ENCODE measurements at regions not wholly inside any gene's neighbourhood (a gene's known extent, or its start where the extent isn't known, plus 50 kb on each side); places are given as distances from the start of the nearest gene placed in this dataset.
A peak's percentile ranks its signal among the peaks of the same experiment; 100 is the strongest.
"Not testable (repeated sequence)": the region's sequence is repeated elsewhere in the genome, so short reads cannot be mapped to it uniquely, and the experiment has no call there.

GRCh38 chr17:68762911-68763310 lies 161.7 kb upstream of the FAM20A start:
- Histone ChIP-seq H3K4me1 (peaks cover 8% of the 10 kb centered on the region), H3K27me3 (no peaks in the 10 kb centered on the region), H3K9me3 (no peaks in the 10 kb centered on the region), H3K4me3 (no peak overlapping the region), H3K27ac (no peak overlapping the region), H3K36me3 (ENCODE audit: low read depth, missing control alignments) (no peaks in the 10 kb centered on the region)
- no peak for DNase-seq
- intact Hi-C loops (cut with DNase I; ENCODE audit: low total_unique reads) = no loop called here
- no peak for TF ChIP-seq POLR2A (IDR thresholded peaks at IDR 0.05)
- no peak for TF ChIP-seq CTCF (IDR thresholded peaks at IDR 0.05)
- 94 to 97% methylated on average over 2 of the region's 2 CpGs for WGBS, 2 donors

DNA sequence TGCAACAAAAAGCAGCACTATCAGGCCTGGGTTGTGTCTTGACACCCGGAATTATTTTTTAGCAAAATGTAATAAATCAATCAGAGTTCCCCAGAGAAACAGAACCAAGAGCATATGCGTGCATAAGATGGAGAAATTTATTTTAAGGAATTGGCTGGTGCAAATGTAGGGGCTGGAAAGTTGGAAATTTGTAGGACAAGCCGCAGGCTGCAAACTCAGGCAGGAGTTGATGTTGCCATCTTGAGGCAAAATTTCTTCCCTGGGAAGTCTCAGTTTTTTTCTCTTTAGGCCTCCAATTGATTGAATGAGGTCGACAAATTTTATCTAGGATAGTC lies 158.9 kb upstream of the FAM20A start:
- intact Hi-C loops (cut with DNase I; ENCODE audit: low total_unique reads) = no loop called here
- TF ChIP-seq POLR2A (IDR thresholded peaks at IDR 0.05) (no peak), CTCF (IDR thresholded peaks at IDR 0.05) (no peak)
- no peak overlapping the region for H3K27ac ChIP-seq
- 35 to 43% methylated on average over 4 of the region's 4 CpGs for WGBS, 2 donors
- H3K27me3 ChIP-seq = no peaks in the 10 kb centered on the region
- H3K36me3 ChIP-seq (ENCODE audit: low read depth, missing control alignments) = no peaks in the 10 kb centered on the region
- H3K4me3 ChIP-seq = no peak overlapping the region
- peaks cover 8% of the 10 kb centered on the region for H3K4me1 ChIP-seq
- no peaks in the 10 kb centered on the region for H3K9me3 ChIP-seq
- no peak for DNase-seq

GRCh38 chr17:68759343-68760140 lies 158.4 kb upstream of the FAM20A start:
- DNase-seq = peak; percentile 96

GRCh38 chr17:68759002-68759342 lies 157.8 kb upstream of the FAM20A start:
- H3K36me3 ChIP-seq (ENCODE audit: low read depth, missing control alignments) = no peaks in the 10 kb centered on the region
- peaks cover 8% of the 10 kb centered on the region for H3K4me1 ChIP-seq
- peak overlapping the region; percentile 34 to 44 for H3K27ac ChIP-seq
- no peak for DNase-seq
- H3K27me3 ChIP-seq = no peaks in the 10 kb centered on the region
- H3K4me3 ChIP-seq = no peak overlapping the region
- H3K9me3 ChIP-seq = no peaks in the 10 kb centered on the region
- TF ChIP-seq CTCF (IDR thresholded peaks at IDR 0.05) = no peak
- no peak for TF ChIP-seq POLR2A (IDR thresholded peaks at IDR 0.05)
- 56 to 57% methylated on average over 6 of the region's 6 CpGs for whole genome bisulfite sequencing, 2 donors
- intact Hi-C loops (cut with DNase I; ENCODE audit: low total_unique reads) = no loop called here

More at GRCh38 chr17:68759343-68760140, 158.4 kb upstream of the FAM20A start:
- Histone ChIP-seq H3K4me1 (peaks cover 8% of the 10 kb centered on the region), H3K9me3 (no peaks in the 10 kb centered on the region), H3K27me3 (no peaks in the 10 kb centered on the region), H3K4me3 (peak overlapping the region in 1 of 2 donors; percentile 46), H3K36me3 (ENCODE audit: low read depth, missing control alignments) (no peaks in the 10 kb centered on the region), H3K27ac (peak overlapping the region; percentile 34 to 44)
- TF ChIP-seq CTCF (IDR thresholded peaks at IDR 0.05) (peak; percentile 79 to 92 (median 90)), POLR2A (IDR thresholded peaks at IDR 0.05) (no peak)
- WGBS, 2 donors = 3 to 12% methylated on average over 12 of the region's 12 CpGs
- intact Hi-C loops (cut with DNase I; ENCODE audit: low total_unique reads) = no loop called here

DNA sequence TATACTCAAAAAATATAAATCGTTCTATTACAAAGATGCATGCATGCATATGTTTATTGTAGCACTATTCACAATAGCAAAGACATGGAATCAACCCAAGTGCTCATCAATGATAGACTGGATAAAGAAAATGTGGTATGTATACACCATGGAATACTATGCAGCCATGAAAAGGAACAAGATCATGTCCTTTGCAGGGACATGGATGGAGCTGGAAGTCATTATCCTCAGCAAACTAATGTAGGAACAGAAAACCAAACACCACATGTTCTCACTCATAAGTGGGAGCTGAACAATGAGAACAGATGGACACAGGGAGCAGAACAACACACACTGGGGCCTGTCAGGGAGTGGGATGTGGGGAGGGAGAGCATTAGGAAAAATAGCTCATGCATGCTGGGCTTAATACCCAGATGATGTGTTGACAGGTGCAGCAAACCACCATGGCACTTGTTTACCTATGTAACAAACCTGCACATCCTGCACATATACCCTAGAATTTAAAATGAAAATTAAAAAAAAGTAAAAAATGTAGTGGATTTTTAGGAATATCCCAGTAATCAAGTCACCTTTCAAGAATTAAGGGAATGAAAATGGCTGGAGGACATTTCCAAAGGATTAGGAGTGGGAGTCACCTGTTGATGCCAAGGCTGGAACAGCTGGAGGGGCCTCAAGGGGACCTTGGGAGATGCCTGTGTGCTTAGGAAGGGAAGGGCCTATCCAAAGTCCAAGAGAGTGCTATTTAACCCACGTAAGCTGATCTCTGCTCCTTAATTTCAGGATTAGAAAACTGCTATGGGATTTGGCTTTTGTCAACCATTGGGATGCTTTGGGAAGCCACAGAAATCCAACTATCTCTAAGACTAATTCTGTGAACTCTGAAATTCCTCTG lies 156.9 kb upstream of the FAM20A start:
- H3K27ac ChIP-seq = peak overlapping the region in 1 of 2 donors; percentile 44
- H3K4me1 ChIP-seq; H3K27me3 ChIP-seq; intact Hi-C loops (cut with DNase I; ENCODE audit: low total_unique reads); H3K36me3 ChIP-seq (ENCODE audit: low read depth, missing control alignments); DNase-seq; H3K9me3 ChIP-seq; H3K4me3 ChIP-seq: not testable (repeated sequence)
- 81 to 85% methylated on average over 2 of the region's 2 CpGs for WGBS, 2 donors

Measured in testis (tissue), 2 donors.